BJ (cell line): ENCODE measurements at regions not wholly inside any gene's neighbourhood (a gene's known extent, or its start where the extent isn't known, plus 50 kb on each side); places are given as distances from the start of the nearest gene placed in this dataset.

Source experiments
- CTCF ChIA-PET: fragments of 350-600 bp; formaldehyde crosslinking; extraction: SDS; loops from one replicate; lab custom pipeline; 2021; ENCODE audit warnings: antibody characterized with exemption, inconsistent platforms; lab: Yijun Ruan, JAX
- POLR2A ChIA-PET: fragments of 300-600 bp; sonication (Branson Sonifier 250); formaldehyde crosslinking; extraction: SDS; loops from one replicate; lab custom pipeline; 2021; ENCODE audit warnings: antibody characterized with exemption; lab: Charles Lee
- DNase-seq: peaks from one replicate; pipeline ENCODE4 v3.0.0-alpha.2; 2011; ENCODE audit warnings: low read depth
- H3K27me3 ChIP-seq: 2 replicates; pipeline ENCODE4 v1.6.0; 2011; ENCODE audit warnings: low read length; ENCODE audit not compliant: control insufficient read depth, insufficient read depth
- H3K36me3 ChIP-seq: 2 replicates; pipeline ENCODE4 v1.5.1; 2011; ENCODE audit warnings: low read length; ENCODE audit not compliant: control insufficient read depth, insufficient read depth
- H3K4me3 ChIP-seq: 2 replicates; pipeline ENCODE4 v1.5.1; 2011; ENCODE audit warnings: low read depth, mild to moderate bottlenecking, control low read depth, low read length
- CTCF ChIP-seq: IDR thresholded peaks from 2 replicates; pipeline ENCODE4 v1.5.1; 2011; ENCODE audit warnings: low read depth, mild to moderate bottlenecking, control low read depth, inconsistent platforms, low read length, moderate library complexity; ENCODE audit not compliant: insufficient read depth

DNA sequence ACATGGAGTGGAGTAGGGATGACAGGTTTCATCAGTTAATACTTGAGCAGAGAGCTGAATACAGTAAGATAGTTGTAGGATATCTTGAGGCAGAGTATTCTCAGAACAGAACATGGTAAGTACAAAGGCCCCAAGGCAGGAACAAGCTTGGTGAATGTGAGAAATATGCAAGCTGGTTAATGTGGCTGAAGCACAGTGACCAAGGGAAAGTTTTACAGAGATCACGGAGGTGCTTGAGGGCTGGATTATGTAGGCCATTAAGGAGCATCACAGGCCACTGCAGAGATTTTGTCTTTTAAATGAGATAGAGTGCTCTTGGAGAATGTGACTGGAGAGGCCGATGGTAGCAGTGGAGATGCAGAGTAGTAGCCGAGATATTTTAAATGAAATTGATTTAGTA lies 54.0 kb upstream of the BOLA1 start:
- Histone ChIP-seq H3K27me3 (no peaks in the 10 kb centered on the region), H3K36me3 (no peaks in the 10 kb centered on the region), H3K4me3 (no peak overlapping the region)
- no peak for TF ChIP-seq CTCF
- POLR2A ChIA-PET, result no interaction called here
- no peak for DNase-seq
- CTCF ChIA-PET, result no interaction called here

- no peak for DNase-seq
- ChIA-PET POLR2A (no interaction called here), CTCF (interaction anchor here (1.0 kb wide), 1 partner anchor 323 kb away, joined by 3 read pairs; no protein-coding TSS in a partner anchor)
- Histone ChIP-seq H3K36me3 (no peaks in the 10 kb centered on the region), H3K27me3 (no peaks in the 10 kb centered on the region), H3K4me3 (no peak overlapping the region)
- TF ChIP-seq CTCF, result no peak
These were observed 53.3 kb upstream of the BOLA1 start for GRCh38 chr1:149846042-149846441.

- no peak for DNase-seq
- Histone ChIP-seq H3K4me3 (no peak overlapping the region), H3K36me3 (no peaks in the 10 kb centered on the region), H3K27me3 (no peaks in the 10 kb centered on the region)
- POLR2A ChIA-PET, result no interaction called here
- CTCF ChIA-PET, result interaction anchor here (1.0 kb wide), 1 partner anchor 322 kb away, joined by 3 read pairs; no protein-coding TSS in a partner anchor
- no peak for TF ChIP-seq CTCF
These were observed 52.5 kb upstream of the BOLA1 start for GRCh38 chr1:149846593-149847466.

- POLR2A ChIA-PET, result no interaction called here
- no peak for TF ChIP-seq CTCF
- Histone ChIP-seq H3K4me3 (peak overlapping the region; percentile 55), H3K36me3 (no peaks in the 10 kb centered on the region), H3K27me3 (no peaks in the 10 kb centered on the region)
- CTCF ChIA-PET, result no interaction called here
- DNase-seq, result no peak
These were observed 50.8 kb upstream of the BOLA1 start for GRCh38 chr1:149848340-149849110.

DNA sequence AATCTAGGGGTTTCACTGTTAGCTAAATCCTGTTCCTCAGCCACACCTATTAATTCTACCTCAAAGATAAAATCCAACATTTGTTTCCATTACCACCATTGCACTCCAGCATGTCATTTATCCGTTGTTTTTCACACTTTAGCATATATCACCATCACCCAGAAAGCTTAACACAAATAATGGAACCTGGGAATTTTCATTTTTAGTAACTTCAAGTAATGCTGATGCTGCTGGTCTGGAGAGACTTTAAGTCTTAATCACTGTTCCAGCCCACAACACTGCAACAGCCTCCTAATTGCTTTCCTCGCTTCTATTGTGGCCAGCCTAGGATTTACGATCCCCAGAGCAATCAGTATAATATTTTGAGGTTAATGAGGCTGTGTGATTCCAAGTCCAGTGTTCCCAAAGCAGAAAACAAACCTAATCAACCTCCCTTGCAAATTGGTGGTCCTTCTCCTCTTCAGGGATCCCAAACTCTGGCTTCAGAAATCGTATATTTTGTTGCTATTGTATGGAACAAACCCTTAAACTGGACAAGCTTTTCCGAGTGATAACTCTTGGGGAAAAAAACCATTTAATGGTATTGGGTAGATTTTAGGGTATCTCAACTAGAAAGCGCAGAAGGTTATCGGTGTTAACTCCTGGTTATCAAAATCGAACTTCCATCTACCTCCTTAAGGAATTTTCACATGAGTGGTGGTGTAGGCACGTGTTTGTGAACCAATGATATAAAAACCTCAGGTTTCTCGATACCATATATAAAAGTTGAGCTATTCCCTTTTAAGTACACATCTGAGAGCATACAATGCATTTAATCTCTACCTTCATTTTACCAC lies 50.0 kb upstream of the BOLA1 start:
- ChIA-PET POLR2A (no interaction called here), CTCF (no interaction called here)
- no peaks in the 10 kb centered on the region for H3K27me3 ChIP-seq
- TF ChIP-seq CTCF, result no peak
- peak overlapping the region; percentile 55 for H3K4me3 ChIP-seq
- H3K36me3 ChIP-seq, result no peaks in the 10 kb centered on the region
- DNase-seq, result no peak
